GM21447 (cell line): ENCODE measurements at regions not wholly inside any gene's neighbourhood (a gene's known extent, or its start where the extent isn't known, plus 50 kb on each side); places are given as distances from the start of the nearest gene placed in this dataset.

Experiments
- ATAC-seq: cut with Tn5 transposase; IDR thresholded peaks from one replicate; pipeline ENCODE4 v1.9.1; 2021; ENCODE audit not compliant: unreplicated experiment

DNA sequence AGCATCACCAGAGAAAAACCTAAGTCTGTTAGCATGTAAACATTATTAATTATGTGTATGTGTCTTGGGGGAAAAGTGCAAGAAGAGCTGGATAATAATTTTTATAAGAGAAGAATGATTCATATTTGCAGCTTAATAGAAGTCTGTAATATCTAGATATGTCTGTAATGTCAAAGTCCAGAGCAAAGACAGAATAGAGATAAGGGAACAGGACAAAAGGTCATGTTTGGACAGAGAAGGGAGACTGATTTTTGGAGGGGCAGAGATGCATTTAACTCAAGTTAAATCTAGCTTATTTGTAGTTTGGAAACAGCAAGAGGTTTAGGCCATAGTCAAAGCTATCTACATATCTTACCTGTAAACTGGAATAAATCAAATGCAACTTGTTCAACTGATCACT lies 61.2 kb downstream of the MAGED1 start:
- no peak for ATAC-seq

DNA sequence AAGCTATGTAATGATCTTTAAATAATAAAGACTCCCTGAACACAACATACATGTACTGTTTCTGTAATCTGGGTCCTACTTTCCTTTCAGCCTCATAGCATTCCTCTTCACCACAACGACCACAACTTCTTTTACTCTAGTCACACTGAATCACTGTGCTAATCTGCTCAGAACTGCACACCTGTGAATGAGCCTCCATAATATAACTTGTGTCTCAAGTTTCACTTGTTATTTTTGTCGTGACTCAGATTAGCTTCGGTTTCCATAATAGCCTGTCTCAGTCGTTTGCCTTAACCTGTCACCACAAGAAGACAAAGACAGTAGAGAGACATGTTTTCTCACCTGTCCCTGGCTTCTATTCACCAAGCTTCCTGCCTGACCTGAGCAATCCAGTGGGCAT lies 61.8 kb downstream of the MAGED1 start:
- peak; percentile 94 for ATAC-seq

DNA sequence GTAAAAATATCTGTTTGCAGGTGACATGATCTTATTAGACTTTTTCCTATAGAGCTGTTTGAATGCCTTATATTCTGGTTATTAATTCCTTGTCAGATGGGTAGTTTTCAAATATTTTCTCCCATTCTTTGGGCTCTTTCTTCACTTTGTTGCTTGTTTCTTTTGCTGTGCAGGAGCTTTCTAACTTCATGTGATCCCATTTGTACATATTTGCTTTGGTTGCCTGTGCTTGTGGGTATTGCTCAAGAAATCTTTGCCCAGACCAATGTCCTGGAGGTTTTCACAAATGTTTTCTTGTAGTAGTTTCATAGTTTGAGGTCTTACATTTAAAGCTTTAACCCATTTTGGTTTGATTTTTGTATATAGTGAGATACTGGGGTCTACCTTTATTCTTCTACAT lies 63.0 kb downstream of the MAGED1 start:
- ATAC-seq = no peak

DNA sequence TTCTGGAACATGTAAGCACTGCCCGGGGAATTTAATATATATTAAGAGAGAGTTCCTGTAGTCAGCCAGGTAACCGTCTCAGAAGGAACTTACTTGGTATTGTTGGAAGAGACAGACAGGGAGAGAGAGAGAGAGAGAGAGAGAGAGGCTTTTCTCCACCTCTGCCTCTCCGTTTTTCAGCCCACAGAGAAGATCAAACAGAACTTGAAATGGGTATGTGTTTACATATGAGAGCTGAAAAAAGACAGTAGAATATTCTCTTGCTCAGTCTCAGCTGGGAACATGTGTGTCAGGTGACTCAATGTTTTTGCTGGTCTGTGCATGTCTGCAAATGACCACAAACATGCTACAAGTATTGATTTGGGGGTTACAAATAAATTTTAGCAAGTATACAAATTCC lies 81.9 kb downstream of the MAGED1 start:
- ATAC-seq = no peak

DNA sequence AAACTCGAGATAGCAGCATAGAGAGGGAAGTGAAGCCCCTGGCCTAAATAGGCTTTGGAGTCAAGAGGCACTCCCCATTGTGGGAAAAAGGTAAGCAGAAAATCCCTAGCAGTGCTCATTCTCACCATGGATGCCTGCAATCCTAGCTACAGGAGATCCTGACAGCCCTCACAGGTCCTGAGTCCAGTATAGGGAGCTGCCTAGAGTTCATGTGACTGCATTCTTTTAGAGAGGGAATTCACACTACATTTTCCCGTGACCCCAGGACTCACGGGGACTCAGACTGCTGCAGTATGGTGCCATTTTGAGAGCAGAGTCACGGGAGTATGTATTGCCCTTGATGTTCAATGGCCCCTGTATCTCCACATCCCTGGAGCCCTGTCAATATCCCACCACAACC lies 82.4 kb downstream of the MAGED1 start:
- no peak for ATAC-seq

DNA sequence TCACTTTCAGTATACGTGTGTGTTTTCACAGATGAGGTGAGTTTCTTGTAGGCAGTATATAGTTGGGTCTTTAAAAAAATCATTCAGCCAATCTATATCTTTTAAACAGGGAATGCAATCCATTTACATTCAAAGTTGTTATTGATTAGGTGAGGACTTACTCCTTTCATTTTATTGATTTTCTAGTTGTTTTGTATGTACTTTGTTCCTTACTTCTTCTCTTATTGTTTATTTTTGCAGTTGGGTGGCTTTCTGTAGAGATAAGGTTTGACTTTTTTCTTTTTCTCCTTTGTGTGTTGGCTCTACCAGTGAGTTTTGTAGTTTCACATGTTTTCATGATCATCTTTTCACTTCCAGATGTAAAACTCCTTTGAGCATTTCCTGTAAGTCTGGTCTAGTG lies 83.1 kb downstream of the MAGED1 start:
- ATAC-seq = no peak
